Endothelial cell of umbilical vein (primary cell): ENCODE measurements at regions not wholly inside any gene's neighbourhood (a gene's known extent, or its start where the extent isn't known, plus 50 kb on each side); places are given as distances from the start of the nearest gene placed in this dataset.
A peak's percentile ranks its signal among the peaks of the same experiment; 100 is the strongest.

Experiments used
- BruUV-seq: library from RNA; stranded (reverse); fragments of 400-500 nt; replicated peaks from 2 replicates; lab custom pipeline; 2021; lab: Mats Ljungman, UMichigan
- CTCF ChIA-PET: fragments of 300-600, 350-600 bp; sonication (Branson Sonifier 250); formaldehyde crosslinking; loops from one replicate; lab custom pipeline; 2021; ENCODE audit warnings: antibody characterized with exemption, inconsistent platforms; lab: Charles Lee
- POLR2A ChIA-PET: fragments of 300-600, 350-600 bp; sonication (Branson Sonifier 250); formaldehyde crosslinking; loops from one replicate; lab custom pipeline; 2021; ENCODE audit warnings: antibody characterized with exemption, inconsistent platforms; lab: Charles Lee
- DNase-seq: peaks from one replicate; pipeline ENCODE4 v3.0.0-alpha.2; 2011; ENCODE audit warnings: low read depth, low spot score
- FAIRE-seq: peaks from 2 replicates; lab custom pipeline; 2011; peaks lifted over from hg19 to GRCh38; lab: Jason Lieb, UNC
- H2AFZ ChIP-seq: 2 replicates; pipeline ENCODE4 v1.6.0; 2012; ENCODE audit warnings: low read depth, low read length, control low read depth, inconsistent platforms
- H3K27ac ChIP-seq: 2 replicates; pipeline ENCODE4 v1.5.1; 2011; ENCODE audit warnings: low read depth, mild to moderate bottlenecking, control low read depth, low read length, moderate library complexity; ENCODE audit not compliant: insufficient read depth
- H3K27me3 ChIP-seq, 2 experiments: 2 replicates each; pipeline versions ENCODE4 v1.6.0 to v1.6.1; 2011; ENCODE audit warnings: low read length in 2 of 2, mixed read lengths in 1 of 2; ENCODE audit not compliant: control insufficient read depth in 2 of 2, insufficient read depth in 2 of 2
- H3K36me3 ChIP-seq, 2 experiments: 2 replicates in 1 of 2; 3 replicates in 1 of 2; pipeline ENCODE4 v1.5.1; 2011; ENCODE audit warnings: low read length in 2 of 2, mild to moderate bottlenecking in 1 of 2, moderate library complexity in 1 of 2; ENCODE audit not compliant: control insufficient read depth in 2 of 2, insufficient read depth in 2 of 2; ENCODE audit errors: extremely low read depth in 1 of 2
- H3K4me1 ChIP-seq: 3 replicates; pipeline ENCODE4 v1.5.1; 2011; ENCODE audit warnings: mild to moderate bottlenecking, low read length; ENCODE audit not compliant: control insufficient read depth, insufficient read depth; ENCODE audit errors: extremely low read depth
- H3K4me2 ChIP-seq: 2 replicates; pipeline ENCODE4 v1.6.1; 2011; ENCODE audit warnings: low read length, control low read depth, mixed read lengths; ENCODE audit not compliant: insufficient read depth
- H3K4me3 ChIP-seq, 3 experiments: fragments of 200-600 bp in 1 of 3; sonication (generic), shearing (Covaris generic) in 1 of 3; replicated peaks in 1 of 3; 2 replicates each; pipeline ENCODE4 v1.5.1; 2011 to 2016; ENCODE audit warnings: control low read depth in 3 of 3, low read length in 3 of 3, mild to moderate bottlenecking in 2 of 3, inconsistent platforms in 1 of 3, low read depth in 1 of 3, moderate library complexity in 1 of 3; ENCODE audit not compliant: insufficient read depth in 1 of 3
- H3K79me2 ChIP-seq: 2 replicates; pipeline ENCODE4 v1.6.0; 2012; ENCODE audit warnings: low read length, inconsistent platforms; ENCODE audit not compliant: control insufficient read depth, insufficient read depth
- H3K9ac ChIP-seq: replicated peaks from 2 replicates; pipeline ENCODE3; 2011; ENCODE audit warnings: low read length, control low read depth; ENCODE audit not compliant: insufficient read depth; ENCODE audit errors: extremely low read depth
- H3K9me1 ChIP-seq: replicated peaks from 3 replicates; pipeline ENCODE4 v1.6.0; 2011; ENCODE audit warnings: mild to moderate bottlenecking, low read length; ENCODE audit not compliant: control insufficient read depth, insufficient read depth; ENCODE audit errors: extremely low read depth
- H3K9me3 ChIP-seq: replicated peaks from 2 replicates; pipeline ENCODE4 v1.5.1; 2012; ENCODE audit warnings: low read length, inconsistent platforms; ENCODE audit not compliant: control insufficient read depth, insufficient read depth
- H4K20me1 ChIP-seq: replicated peaks from 2 replicates; pipeline ENCODE3; 2011; ENCODE audit warnings: mild to moderate bottlenecking, low read length; ENCODE audit not compliant: control insufficient read depth, insufficient read depth; ENCODE audit errors: extremely low read depth
- EZH2 ChIP-seq: IDR thresholded peaks from 2 replicates; pipeline ENCODE4 v1.6.1; 2012; ENCODE audit warnings: borderline replicate concordance, low read depth, mild to moderate bottlenecking, moderate library complexity, low read length, inconsistent platforms; ENCODE audit not compliant: severe bottlenecking
- FOS ChIP-seq: IDR thresholded peaks from 2 replicates; pipeline ENCODE4 v1.6.1; 2011; ENCODE audit warnings: mild to moderate bottlenecking, low read length, moderate library complexity, borderline replicate concordance; ENCODE audit not compliant: insufficient read depth
- GATA2 ChIP-seq: IDR thresholded peaks from 2 replicates; pipeline ENCODE4 v1.7.0; 2011; ENCODE audit warnings: low read depth, mild to moderate bottlenecking, moderate library complexity, mixed read lengths, low read length; ENCODE audit not compliant: insufficient read length, insufficient read depth
- JUN ChIP-seq: IDR thresholded peaks from 2 replicates; pipeline ENCODE4 v1.6.1; 2011; ENCODE audit warnings: borderline replicate concordance, low read depth; ENCODE audit not compliant: insufficient read length, insufficient read depth
- MYC ChIP-seq: IDR thresholded peaks from one replicate; pipeline ENCODE4 v1.6.1; 2011; ENCODE audit warnings: mild to moderate bottlenecking, low read depth, low read length
- POLR2A ChIP-seq: IDR thresholded peaks from 2 replicates; pipeline ENCODE4 v1.6.1; 2012; ENCODE audit warnings: low read depth, mild to moderate bottlenecking, control low read depth, low read length
- POLR2AphosphoS5 ChIP-seq: IDR thresholded peaks from 2 replicates; pipeline ENCODE4 v1.6.1; 2012; ENCODE audit warnings: low read depth, mild to moderate bottlenecking, control low read depth, low read length, moderate library complexity; ENCODE audit not compliant: insufficient read depth
- dilution Hi-C: fragments of 300-500 bp; cut with MboI; formaldehyde crosslinking; loops from one replicate; pipeline ENCODE4 v1.15.0; 2019; ENCODE audit warnings: low sequenced_read_pairs; ENCODE audit not compliant: extremely low pct_ligation_motif_present
- intact Hi-C: fragments of 100-400 bp; cut with micrococcal nuclease; formaldehyde crosslinking; loops from one replicate; pipeline ENCODE4 v1.10.0; 2022
- TF ChIP-seq, protein P1 (sequence below): IDR thresholded peaks from 2 replicates; pipeline ENCODE4 v1.6.1; 2011; ENCODE audit not compliant: insufficient read depth, insufficient read length
- TF ChIP-seq, protein P2 (sequence below), 2 donors: IDR thresholded peaks; 1 replicate in 1 of 2; 2 replicates in 1 of 2; pipeline ENCODE4 v1.5.1; 2011; ENCODE audit warnings: low read length in 2 of 2, mild to moderate bottlenecking in 2 of 2, moderate library complexity in 2 of 2, control low read depth in 1 of 2, inconsistent platforms in 1 of 2, low read depth in 1 of 2; ENCODE audit not compliant: insufficient read depth in 1 of 2; ENCODE audit errors: extremely low read depth in 1 of 2

DNA sequence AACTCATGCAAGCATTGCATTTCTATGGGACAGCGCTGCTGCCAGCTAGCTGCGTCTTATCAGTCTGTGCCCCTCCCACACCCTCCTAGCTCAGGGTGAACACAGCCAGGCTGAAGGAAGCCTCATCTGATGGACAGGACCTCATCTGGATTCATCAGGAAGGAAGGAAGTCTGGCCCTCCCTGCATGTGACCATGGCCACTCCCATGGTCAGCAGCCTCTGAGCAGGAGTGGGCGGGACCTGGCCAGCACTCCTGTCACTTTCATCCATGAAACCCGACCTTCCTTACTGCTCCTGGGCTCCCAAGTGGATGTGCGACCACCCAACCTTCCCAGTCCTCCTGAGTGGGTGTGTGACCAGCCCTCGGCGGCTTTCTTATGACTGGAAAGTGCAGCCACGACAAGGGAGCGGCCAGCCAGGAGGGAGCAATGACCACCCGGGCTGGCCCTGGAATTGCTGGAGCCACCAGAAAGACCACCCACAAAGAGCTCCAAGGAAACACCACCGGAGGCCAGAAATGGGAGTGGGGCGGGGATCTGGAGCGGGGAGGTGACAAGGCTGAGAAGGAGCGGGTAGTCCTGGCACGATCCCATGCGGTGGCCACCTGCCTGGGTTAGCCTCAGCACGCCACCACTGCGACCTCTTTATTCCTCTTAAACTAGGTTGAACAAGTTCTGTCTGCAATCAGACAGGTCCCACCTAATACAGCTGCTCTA, 241.2 kb downstream of the TTLL2 start:
- no peaks in the 10 kb centered on the region for H4K20me1 ChIP-seq
- H3K9me3 ChIP-seq, result no peaks in the 10 kb centered on the region
- TF ChIP-seq, protein P1, sequence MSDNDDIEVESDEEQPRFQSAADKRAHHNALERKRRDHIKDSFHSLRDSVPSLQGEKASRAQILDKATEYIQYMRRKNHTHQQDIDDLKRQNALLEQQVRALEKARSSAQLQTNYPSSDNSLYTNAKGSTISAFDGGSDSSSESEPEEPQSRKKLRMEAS, result peak; percentile 8
- TF ChIP-seq JUN, result no peak
- H3K27ac ChIP-seq, result no peak overlapping the region
- no peak overlapping the region for H3K4me3 ChIP-seq
- DNase-seq (no peak), FAIRE-seq (no peak)
- peaks cover 6% of the 10 kb centered on the region for H3K4me1 ChIP-seq
- H3K9ac ChIP-seq, result no peak overlapping the region
- no peaks in the 10 kb centered on the region for H3K27me3 ChIP-seq
- no TSS peak for BruUV-seq
- H3K36me3 ChIP-seq, result no peaks in the 10 kb centered on the region
- H2AFZ ChIP-seq, result no peak overlapping the region
- H3K4me2 ChIP-seq, result no peak overlapping the region
- intact Hi-C loops (loop anchor here (2.0 to 5.0 kb wide), 2 partner anchors 19 to 404 kb away; no protein-coding TSS in a partner anchor), dilution Hi-C loops (no loop called here)
- no peaks in the 10 kb centered on the region for H3K79me2 ChIP-seq
- ChIA-PET CTCF (no interaction called here), POLR2A (no interaction called here)
- no peaks in the 10 kb centered on the region for H3K9me1 ChIP-seq

DNA sequence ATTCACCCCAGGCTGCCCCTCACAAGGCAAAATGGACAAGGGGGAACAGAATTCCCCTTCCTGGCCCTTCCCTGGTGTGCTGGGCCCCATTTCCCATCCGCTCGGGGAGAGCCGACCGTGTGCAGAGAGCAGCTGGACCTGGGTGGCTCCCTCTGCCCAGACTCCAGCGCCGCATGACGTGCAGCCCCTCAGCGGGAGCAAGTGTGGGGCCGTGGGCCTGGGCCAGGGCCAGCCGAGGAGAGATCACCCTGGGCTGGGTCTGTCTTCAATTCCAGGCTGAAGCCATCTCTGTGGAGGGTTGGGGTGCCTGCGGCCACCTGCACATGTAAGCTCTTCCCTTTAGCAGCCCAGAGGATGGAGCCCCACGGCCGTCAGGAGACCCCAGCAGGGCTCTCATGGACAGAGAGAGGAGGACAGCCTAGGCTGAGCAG, 241.8 kb downstream of the TTLL2 start:
- TF ChIP-seq FOS, result no peak
- no peak for TF ChIP-seq POLR2AphosphoS5
- TF ChIP-seq POLR2A, result no peak
- TF ChIP-seq MYC, result no peak
- TF ChIP-seq JUN, result no peak
- TF ChIP-seq EZH2, result no peak
- no peak for TF ChIP-seq GATA2
- TF ChIP-seq, protein P2, sequence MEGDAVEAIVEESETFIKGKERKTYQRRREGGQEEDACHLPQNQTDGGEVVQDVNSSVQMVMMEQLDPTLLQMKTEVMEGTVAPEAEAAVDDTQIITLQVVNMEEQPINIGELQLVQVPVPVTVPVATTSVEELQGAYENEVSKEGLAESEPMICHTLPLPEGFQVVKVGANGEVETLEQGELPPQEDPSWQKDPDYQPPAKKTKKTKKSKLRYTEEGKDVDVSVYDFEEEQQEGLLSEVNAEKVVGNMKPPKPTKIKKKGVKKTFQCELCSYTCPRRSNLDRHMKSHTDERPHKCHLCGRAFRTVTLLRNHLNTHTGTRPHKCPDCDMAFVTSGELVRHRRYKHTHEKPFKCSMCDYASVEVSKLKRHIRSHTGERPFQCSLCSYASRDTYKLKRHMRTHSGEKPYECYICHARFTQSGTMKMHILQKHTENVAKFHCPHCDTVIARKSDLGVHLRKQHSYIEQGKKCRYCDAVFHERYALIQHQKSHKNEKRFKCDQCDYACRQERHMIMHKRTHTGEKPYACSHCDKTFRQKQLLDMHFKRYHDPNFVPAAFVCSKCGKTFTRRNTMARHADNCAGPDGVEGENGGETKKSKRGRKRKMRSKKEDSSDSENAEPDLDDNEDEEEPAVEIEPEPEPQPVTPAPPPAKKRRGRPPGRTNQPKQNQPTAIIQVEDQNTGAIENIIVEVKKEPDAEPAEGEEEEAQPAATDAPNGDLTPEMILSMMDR (IDR thresholded peaks at IDR 0.05; ENCODE audit: extremely low read depth in 1 of 2, insufficient read depth in 1 of 2, low read depth in 1 of 2, low read length in 2 of 2), result no peak
- TF ChIP-seq, protein P1, result no peak
- FAIRE-seq, result no peak
- intact Hi-C loops (loop anchor here (2.0 to 5.0 kb wide), 2 partner anchors 20 to 404 kb away; no protein-coding TSS in a partner anchor), dilution Hi-C loops (no loop called here)
- Histone ChIP-seq H3K4me2 (no peak overlapping the region), H3K4me1 (peaks cover 6% of the 10 kb centered on the region), H3K9ac (no peak overlapping the region), H3K27ac (no peak overlapping the region), H3K36me3 (no peaks in the 10 kb centered on the region), H2AFZ (no peak overlapping the region), H3K9me1 (no peaks in the 10 kb centered on the region), H3K79me2 (no peaks in the 10 kb centered on the region), H3K9me3 (no peaks in the 10 kb centered on the region), H4K20me1 (no peaks in the 10 kb centered on the region), H3K4me3 (no peak overlapping the region), H3K27me3 (no peaks in the 10 kb centered on the region)
- POLR2A ChIA-PET, result no interaction called here
- no TSS peak for BruUV-seq
- CTCF ChIA-PET, result no interaction called here
- no peak for DNase-seq
